ENCODE measurements at regions not wholly inside any gene's neighbourhood (a gene's known extent, or its start where the extent isn't known, plus 50 kb on each side); places are given as distances from the start of the nearest gene placed in this dataset.
"Not testable (repeated sequence)": the region's sequence is repeated elsewhere in the genome, so short reads cannot be mapped to it uniquely, and the experiment has no call there.

DNA sequence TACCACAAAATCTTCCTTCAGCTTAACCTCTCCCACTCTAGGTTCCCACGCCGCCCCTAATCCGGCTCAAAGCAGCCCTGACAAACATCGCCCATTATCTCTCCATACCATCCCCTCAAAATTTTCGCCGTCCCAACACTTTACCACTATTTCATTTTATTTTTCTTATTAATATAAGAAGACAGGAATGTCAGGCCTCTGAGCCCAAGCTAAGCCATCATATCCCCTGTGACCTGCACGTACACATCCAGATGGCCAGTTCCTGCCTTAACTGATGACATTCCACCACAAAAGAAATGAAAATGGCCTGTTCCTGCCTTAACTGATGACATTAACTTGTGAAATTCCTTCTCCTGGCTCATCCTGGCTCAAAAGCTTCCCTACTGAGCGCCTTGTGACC is 243.4 kb upstream of the PROK2 start:
- DNase-seq (ENCODE audit: low spot score), result not testable (repeated sequence)

DNA sequence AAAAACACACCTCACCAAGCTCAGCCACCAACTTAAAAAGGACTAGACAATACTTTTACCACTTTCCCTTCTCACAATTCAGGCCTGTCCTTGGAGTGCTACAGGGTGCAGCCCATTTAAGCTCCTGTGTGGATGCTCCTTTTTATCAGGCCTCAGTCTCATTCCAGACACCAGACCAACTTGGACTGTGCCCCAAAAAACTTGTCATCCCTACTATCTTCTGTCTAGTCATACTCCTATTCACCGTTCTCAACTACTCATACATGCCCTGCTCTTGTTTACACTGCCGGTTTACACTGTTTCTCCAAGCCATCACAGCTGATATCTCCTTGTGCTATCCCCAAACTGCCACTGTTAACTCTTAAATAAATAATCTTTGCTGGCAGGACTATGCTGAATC is 242.8 kb upstream of the PROK2 start:
- not testable (repeated sequence) for DNase-seq (ENCODE audit: low spot score)

DNA sequence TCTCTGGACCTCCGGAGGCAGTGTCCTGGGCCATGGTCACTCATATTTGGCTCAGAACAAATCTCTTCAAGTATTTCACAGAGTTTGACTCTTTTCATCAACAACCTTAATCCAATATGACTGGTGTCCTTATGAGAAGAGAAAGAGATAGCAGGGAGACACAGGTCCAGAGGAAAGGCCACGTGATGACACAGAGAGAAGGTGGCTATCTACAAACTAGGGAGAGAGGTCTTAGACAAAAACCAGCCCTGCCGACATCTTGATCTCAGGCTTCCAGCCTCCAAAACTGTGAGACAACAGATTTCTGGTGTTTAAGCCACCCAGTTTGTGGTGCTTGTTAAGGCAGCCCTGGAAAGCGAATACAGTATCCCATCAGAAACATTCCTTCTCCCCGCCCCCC is 237.1 kb upstream of the PROK2 start:
- DNase-seq (ENCODE audit: low spot score), result no peak

DNA sequence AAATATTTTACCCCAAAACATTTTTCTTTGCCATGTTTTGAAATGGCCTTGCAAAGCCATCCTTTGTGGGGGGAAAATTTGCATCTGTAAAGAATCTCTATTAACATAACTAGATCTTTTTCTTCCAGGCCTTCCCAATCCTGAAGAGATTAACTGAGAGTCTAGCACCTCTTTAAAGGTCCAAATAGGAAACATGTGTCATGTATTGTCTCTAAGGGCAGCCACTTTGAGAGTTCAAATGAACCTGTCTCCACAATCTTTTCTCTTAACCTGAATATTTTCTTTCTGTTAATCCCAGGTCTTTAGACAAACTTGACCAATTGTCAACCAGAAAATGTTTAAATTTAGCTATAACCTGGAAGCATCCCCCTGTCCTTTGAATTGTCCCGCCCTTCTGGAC is 236.6 kb upstream of the PROK2 start:
- no peak for DNase-seq (ENCODE audit: low spot score)

DNA sequence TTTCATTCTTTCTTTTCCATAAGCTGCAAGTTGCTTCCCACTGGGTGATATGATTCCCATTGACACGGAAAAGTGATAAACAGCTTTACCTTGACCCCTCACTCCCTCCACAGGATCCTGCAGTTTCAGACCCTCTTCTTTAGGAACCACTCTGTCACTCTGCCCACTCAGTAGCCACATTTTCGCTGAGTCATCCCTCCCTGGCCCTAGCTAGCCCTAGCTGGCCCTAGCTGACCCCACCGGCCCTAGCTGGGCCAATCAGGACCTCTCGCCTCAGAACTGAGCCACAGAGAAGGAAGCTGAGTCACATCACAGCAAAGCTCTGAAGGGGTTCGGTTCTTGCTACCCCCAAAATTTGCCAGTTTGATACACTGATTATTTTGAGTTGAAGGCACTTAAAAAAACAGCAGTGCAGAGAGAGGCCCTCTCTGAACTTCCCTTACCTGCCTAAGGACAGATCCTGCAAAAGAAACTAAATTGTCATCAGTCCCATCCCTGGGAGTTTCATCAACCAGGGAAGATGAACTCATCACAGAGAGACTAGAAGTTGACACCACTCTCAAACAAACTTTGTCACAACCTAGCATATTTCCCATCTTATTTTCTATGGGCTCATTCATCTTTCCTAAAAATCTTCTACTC is 233.5 kb upstream of the PROK2 start:
- no peak for DNase-seq (ENCODE audit: low spot score)

DNA sequence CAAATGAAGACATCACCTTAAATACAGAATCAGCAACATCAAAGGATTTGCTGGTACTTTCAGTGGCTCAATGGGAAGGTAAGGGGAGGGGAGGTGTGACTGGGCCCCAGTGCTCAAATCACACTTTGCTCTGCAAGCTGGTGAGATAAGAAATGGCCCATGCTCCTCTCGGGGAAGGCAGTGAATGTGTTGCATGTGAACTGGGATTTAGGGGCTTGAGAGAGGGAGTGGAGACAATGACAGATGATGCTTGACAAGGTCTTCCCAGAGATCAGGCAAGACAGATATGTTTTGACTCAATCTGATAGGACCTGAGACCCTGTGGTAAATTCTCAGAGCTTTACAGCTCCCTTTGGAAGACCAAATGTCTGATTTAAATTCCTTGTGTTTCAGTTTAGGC is 233.0 kb upstream of the PROK2 start:
- no peak for DNase-seq (ENCODE audit: low spot score)

DNA sequence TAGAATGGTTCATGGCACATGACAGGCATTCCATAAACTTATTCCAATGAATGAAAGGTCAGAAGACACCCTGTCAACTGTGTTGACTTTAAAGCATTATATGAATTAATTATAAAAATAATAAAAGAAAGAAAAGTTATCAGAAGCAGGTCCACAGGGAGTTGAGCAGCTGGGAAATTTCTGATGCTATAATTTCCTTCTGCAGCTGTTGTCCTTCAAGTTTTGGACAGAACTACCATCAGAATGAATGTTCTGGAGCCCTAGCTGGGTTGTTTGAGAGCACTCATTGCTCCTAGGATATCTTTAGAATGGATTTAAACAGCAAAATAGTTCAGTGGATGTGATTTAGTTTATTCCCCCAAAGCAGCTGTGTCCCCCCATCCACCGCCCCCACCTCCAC is 232.4 kb upstream of the PROK2 start:
- DNase-seq (ENCODE audit: low spot score), result no peak

DNA sequence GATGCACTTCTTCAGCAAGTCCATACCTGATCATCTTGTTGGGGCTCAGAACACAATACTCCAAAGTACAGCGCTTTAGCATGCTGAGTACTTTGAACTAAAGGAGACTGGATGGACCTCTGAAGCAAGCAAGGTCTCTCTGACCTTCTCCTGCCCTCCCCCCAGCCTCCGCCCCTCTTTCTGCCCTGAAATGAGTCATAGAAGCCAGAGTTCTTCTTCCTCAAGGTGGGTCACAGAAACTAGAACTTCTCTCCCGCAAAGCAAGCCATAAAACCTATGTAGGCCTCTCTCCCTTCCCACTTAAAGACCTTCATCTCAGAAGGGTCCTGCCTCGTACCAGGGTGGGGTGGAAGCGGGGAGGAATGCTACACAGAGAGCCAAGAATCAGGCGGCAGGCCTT is 230.5 kb upstream of the PROK2 start:
- no peak for DNase-seq (ENCODE audit: low spot score)

DNA sequence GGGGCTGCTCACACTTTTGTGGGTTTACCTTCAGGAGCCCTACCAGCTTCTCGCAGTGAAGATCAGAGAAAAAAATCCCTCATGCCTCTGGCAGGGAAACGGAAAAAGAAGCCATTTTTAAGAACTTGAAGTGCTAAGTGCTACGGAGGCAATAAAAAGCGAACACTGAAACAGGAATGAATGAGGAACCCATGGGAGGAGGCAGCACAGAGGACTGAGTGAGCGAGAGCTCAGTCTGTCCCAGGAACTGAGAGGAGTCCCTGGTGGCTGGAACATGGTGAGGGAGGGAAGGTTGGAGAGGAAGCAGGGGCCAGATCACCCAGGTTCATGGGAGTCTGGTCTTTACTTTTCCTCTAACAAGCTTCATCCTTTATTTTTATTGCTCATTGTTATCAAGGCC is 228.1 kb upstream of the PROK2 start:
- DNase-seq (ENCODE audit: low spot score), result no peak

DNA sequence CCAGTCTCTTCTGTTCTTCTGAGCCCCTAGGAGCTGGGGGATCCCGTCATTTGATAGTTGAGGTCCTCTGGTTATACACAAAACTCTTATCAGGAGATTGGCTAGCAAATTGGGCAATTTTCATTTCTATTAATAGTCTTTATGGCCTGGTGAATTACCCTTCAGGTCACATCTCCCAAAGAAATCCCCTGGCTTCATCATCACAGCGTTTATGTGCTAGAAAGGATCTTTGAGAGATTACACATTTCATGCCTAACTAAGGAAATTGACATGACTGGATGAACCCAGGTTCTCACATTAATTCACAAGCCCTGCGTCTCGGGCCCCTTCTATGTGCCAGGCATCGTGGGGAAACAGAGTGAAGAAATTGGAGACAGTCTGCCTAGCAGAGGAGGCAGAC is 227.4 kb upstream of the PROK2 start:
- DNase-seq (ENCODE audit: low spot score), result no peak

DNA sequence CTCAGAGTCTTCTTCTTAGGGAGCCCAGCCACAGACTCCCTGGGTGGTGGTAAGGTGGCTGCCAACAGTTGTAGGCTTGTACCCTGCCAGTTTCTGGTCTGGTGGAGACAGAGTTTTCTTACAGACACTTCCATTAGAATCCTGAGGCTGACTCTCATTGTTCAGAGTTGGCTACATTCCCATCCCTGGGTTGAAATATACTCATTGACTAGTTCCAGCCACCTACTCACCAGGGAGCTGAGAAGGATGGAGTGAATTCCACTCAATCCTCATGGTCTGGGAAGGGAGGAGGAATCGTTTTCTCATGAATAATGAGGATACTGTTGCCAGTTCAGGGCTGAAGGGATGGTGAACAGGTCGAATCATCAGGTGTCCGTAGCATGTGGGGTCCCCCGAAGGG is 226.5 kb upstream of the PROK2 start:
- DNase-seq (ENCODE audit: low spot score), result no peak

DNA sequence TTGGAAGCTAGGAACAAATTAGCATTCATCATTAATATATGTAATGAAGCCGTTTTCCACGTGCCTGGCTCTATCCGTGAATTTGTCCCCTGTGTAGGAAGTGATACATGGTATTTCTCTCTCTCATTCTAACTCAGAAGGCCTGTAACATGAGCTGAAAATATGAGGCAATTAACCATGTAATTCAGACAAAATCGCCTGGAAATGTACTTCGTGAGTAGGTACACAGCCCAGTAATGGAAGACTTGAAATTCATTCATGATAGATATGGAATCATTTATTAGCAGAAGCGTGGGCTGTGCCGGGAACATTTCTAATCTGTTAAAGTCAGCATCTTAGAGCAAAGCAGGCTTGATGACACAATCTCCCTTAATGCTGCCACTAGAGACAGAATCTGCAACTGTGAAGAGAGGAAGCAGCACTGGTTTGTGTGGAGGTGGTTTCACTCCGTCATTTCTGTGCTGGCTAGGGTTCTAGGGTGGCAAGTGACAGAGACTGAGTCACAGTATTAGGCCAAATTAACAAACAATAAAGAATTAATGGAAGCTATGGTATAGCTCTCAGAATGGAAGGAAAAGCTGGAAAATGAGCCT is 225.0 kb upstream of the PROK2 start:
- DNase-seq (ENCODE audit: low spot score), result peak; percentile 71

DNA sequence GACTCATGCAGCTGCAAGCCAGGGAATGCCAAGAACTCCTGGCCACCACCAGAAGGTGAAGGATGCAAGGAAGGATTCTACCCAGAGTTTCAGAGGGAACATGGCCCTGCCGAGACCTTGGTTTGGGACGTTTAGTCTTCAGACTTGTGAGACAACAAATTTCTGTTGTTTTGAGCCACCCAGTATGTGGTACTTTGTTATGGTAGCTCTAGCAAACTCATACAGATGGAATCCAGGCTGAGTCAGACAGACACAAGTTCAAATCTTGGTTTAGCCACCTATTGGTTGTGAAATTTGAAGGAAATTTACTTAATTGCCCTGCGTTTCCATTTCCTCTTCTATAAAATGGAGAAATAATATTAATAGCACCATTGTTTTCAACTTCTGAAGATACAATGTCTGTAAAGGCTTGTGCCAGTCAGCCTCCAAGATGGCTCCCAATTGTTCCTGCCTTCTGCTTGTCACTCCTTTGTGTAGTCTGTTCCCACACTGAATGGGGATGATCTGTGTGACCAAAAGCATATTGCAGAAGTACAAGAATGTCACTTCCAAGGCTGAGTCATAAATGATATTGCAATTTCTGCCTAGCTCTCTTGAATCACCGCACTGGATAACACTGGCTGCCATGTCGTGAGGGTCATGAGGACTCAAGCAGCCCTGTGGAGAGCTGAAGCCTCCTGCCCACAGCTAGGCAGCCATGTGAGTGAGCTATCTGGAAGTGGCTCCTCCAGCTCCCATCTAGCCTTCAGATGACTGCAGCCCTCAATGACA is 223.5 kb upstream of the PROK2 start:
- no peak for DNase-seq (ENCODE audit: low spot score)

DNA sequence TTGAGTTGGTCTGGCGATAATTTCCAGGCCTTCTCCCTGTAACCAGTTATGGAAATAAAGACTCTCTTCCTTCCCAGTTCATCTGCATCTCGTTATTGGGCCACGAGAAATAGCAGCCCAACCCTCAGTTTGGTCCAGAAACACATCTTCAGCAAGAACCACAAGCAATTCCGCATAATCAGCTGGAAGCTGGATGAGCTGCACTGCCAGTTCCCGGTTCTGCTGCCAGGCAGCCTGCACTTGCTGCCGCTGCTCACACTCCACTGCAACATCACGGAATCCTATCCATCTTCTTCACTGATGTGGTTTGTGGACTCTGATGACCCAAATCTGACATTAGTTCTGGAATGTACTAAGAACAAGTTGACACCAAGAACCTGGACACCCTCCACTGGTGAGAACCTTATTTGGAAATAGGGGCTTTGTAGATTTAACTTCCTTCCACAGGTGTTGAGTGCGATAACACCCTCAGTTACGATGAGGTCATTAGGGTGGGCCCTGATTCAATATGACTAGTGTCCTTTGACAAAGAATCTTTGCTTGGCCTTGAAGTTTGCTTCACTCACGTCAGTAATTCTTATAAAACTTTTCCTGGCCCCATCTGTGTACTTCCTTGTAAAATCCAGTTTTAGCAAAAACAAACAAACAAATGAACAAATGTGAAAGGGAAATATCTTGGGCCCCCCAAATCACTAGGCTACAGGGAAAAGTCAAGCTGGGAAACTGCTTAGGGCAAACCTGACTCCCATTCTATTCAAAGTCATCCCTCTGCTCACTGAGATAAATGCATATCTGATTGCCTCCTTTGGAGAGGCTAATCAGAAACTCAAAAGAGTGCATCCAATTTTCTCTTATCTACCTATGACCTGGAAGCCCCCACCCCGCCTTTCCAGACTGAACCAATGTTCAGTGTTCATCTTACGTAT is 221.9 kb upstream of the PROK2 start:
- no peak for DNase-seq (ENCODE audit: low spot score)

DNA sequence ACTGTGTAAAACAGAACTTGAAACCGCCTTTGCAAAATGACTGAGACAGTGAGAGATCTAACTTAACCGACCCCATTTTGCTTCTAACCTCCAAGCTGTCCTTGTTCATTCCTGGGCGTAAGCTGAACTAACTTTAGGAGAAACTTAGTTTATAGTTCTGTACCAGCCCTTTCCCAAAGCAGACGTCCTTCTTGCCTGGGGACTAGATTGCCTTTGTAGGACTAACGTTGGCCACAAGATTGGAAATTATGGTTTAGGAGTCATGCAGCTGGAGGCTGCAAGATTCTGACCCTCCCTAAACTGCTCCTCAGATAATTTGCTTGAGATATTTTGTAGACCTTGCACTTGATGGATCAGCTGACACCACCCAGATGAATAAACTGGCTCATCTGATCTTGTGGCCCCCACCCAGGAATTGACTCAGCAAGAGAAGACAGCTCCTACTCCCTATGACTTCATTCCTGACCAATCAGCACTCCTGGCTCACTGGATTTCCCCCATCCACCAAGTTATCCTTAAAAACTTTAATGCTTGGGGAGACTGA is 219.9 kb upstream of the PROK2 start:
- no peak for DNase-seq (ENCODE audit: low spot score)

DNA sequence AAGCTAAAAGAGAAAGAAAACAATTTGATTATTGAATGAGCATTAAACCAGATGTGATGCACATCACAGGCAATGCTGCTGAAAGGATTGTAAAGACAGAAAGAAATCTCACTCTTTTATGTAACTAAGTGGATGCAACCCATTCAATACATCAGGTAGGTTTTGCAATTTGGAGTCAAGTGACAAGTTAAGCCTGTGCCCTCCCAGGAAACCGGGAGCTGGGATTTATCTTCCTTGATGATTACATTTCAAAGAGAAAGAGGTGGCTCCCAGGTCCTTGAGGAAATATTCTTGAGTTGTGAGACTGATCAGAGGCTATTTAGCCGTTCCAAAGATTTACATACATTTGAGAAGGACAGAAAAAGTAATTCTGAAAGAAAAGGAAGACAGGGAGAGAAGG is 219.0 kb upstream of the PROK2 start:
- DNase-seq (ENCODE audit: low spot score), result no peak

DNA sequence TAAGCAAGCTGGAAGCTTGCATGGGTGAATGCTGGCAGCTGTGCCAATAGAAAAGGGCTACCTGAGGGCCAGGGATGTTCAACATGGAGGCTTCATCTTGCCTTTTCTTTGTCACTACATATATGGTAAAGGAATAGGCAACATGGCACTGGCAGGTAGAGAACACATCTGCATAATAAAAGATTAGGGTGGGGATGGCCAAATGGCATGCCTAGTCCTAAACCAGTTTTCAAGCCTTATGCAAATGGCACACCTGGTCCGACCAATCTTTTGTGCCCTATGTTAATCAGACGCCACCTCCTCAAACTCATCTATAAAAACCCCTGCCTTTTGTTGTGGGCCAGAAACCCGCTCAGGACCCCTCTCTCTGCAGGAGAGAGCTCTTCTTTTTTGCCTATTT is 216.8 kb upstream of the PROK2 start:
- DNase-seq (ENCODE audit: low spot score), result no peak

DNA sequence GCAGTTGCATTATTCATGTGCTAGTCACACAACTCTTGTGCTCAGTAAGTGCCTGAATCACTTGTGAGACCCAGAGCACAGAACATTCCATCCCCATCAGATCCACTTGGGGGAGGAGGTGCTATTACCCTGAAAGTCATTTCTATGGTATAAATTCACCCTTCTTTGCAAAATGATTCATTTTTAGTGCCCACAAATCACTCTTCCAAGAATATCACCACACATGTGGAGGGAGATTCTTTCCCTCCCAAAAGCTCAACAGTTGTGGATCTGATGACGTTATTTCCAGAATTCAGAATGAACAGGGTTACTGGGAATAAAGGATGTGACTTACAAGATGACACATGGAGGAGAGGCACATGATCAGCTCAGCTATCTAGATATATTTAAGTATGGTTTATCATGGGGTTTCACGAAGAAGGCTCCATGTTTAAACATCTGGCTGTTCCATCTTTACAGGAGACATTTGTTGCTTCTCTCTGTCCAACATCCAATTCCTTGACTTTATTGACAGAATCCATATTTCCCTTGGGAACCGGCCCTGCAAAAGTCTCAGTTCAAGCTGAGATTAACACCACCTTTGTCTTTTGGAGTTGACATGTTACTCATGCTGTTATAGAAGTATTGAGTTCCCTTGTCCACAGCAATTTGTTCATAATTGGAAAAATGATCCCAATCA is 214.2 kb upstream of the PROK2 start:
- no peak for DNase-seq (ENCODE audit: low spot score)

DNA sequence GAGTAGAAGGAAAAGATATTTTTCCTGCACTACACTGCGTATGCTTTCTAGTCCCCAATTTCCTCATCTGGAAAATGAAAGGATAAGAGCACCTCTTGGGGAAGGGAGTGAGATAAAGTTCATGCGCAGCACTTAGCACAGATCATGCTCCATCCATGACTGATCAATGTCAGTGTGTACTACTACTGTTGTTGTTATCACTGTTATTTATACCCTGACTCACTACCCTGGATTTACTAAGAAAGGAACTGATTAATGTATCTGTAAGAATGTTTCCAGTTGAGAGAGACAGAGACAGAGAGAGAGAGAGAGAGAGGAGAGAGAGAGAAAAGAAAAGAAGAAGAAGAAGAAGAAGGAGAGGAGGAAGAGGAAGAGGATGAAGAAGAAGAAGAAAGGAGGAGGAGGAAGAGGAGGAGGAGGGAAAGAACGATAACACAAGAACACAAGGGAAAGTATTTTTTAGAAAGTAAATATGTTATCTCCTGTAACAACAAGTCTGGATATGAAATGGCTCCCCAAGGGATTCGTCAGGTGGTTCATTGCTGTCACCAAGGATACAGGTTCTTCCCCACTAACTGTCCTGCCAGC is 212.2 kb upstream of the PROK2 start:
- no peak for DNase-seq (ENCODE audit: low spot score)

DNA sequence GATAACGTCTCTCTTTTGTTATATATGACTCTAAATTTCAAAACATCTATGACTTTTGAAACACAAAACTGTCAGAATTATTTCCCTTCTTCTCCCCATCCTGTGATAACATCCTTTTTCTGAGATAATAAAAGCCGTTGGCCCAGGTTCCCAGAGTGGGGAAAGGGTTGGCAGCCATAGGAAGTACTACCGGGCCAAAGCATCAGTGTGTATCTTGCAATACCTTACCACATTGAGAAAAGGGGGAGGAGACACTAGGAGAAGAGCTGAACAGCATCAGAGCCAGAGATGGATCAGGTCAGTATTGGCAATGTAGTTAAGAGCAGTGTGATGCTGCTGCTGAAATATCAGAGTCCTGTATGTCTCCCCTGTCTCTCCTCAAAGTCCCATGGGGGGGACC is 210.0 kb upstream of the PROK2 start:
- DNase-seq (ENCODE audit: low spot score), result no peak

DNA sequence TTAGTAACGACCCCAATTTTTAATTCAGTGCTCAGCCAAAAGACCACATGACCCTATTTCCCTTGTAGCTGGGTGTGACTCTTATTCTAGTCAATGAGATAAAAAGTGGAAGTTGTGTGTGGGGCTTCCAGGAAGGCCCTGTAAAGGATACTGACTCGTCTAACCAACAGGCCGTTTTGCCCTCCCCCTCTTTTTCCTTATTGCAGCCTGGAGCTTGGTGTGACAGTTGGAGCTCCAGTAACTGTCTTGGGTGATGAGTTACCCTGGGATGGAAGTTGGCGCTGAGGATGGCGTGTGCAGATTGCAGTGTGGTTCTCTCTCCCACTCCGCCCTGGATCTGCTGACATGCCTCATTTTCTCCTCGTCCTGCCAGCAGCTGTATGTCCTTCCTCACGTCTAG is 209.3 kb upstream of the PROK2 start:
- DNase-seq (ENCODE audit: low spot score), result no peak

Data from putamen (tissue), 1 donor.